Smooth muscle cell (in vitro differentiated cells): ENCODE measurements at regions not wholly inside any gene's neighbourhood (a gene's known extent, or its start where the extent isn't known, plus 50 kb on each side); places are given as distances from the start of the nearest gene placed in this dataset.

ENCODE experiments used
- DNase-seq: peaks from one replicate; lab custom pipeline; 2025; ENCODE audit not compliant: unreplicated experiment; lab: John Stamatoyannopoulos, UW
- H2AFZ ChIP-seq: fragments of 200-600 bp; sonication (generic); 2 replicates; pipeline ENCODE4 v1.6.0; 2016; ENCODE audit warnings: antibody characterized with exemption, low read depth, mild to moderate bottlenecking
- H3F3A ChIP-seq: fragments of 200-600 bp; sonication (generic); 2 replicates; pipeline ENCODE4 v1.6.0; 2017; ENCODE audit warnings: antibody characterized with exemption, low read depth
- H3K27ac ChIP-seq: fragments of 200-600 bp; sonication (generic); 2 replicates; pipeline ENCODE4 v1.5.1; 2016; ENCODE audit warnings: low read depth, mild to moderate bottlenecking
- H3K27me3 ChIP-seq: fragments of 200-600 bp; sonication (generic); 2 replicates; pipeline ENCODE4 v1.6.1; 2016; ENCODE audit warnings: low read depth, mild to moderate bottlenecking
- H3K36me3 ChIP-seq: fragments of 200-600 bp; sonication (generic); 2 replicates; pipeline ENCODE4 v1.5.1; 2016; ENCODE audit warnings: low read depth
- H3K4me1 ChIP-seq: fragments of 200-600 bp; sonication (generic); 2 replicates; pipeline ENCODE4 v1.5.1; 2016; ENCODE audit warnings: low read depth
- H3K4me2 ChIP-seq: fragments of 200-600 bp; sonication (generic); 2 replicates; pipeline ENCODE4 v1.6.0; 2016; ENCODE audit warnings: mild to moderate bottlenecking
- H3K4me3 ChIP-seq: fragments of 200-600 bp; sonication (generic); 2 replicates; pipeline ENCODE4 v1.5.1; 2016; ENCODE audit warnings: mild to moderate bottlenecking
- H3K79me2 ChIP-seq: fragments of 200-600 bp; sonication (generic); 2 replicates; pipeline ENCODE4 v1.6.0; 2016; ENCODE audit warnings: low read depth, mild to moderate bottlenecking
- H3K9ac ChIP-seq: fragments of 200-600 bp; sonication (generic); 2 replicates; pipeline ENCODE4 v1.6.0; 2016; ENCODE audit warnings: low read depth
- H3K9me3 ChIP-seq: fragments of 200-600 bp; sonication (generic); replicated peaks from 2 replicates; pipeline ENCODE4 v1.5.1; 2016; ENCODE audit warnings: low read depth
- H4K20me1 ChIP-seq: fragments of 200-600 bp; sonication (generic); 2 replicates; pipeline ENCODE4 v1.6.0; 2016; ENCODE audit warnings: low read depth
- CTCF ChIP-seq: fragments of 200-600 bp; sonication (generic); IDR thresholded peaks from 2 replicates; pipeline ENCODE4 v1.5.1; 2017; ENCODE audit warnings: borderline replicate concordance, mild to moderate bottlenecking, antibody characterized with exemption; ENCODE audit not compliant: insufficient read depth, poor library complexity, severe bottlenecking
- WGBS: methylation state at CpG from one replicate; pipeline ENCODE4 v1.1.7; 2016; ENCODE audit warnings: low lambda C conversion rate; 5-methylcytosine and 5-hydroxymethylcytosine counted together

GRCh38 chr1:221392453-221392852 is 349.4 kb downstream of the DUSP10 start:
- WGBS, result 91% methylated on average over 1 of the region's 1 CpG
- no peak overlapping the region for H3K4me3 ChIP-seq
- DNase-seq, result no peak
- TF ChIP-seq CTCF, result no peak
- no peak overlapping the region for H3K4me2 ChIP-seq
- H3K9ac ChIP-seq, result no peak overlapping the region
- no peak overlapping the region for H3K27ac ChIP-seq
- no peaks in the 10 kb centered on the region for H4K20me1 ChIP-seq
- no peak overlapping the region for H2AFZ ChIP-seq
- H3K79me2 ChIP-seq, result no peaks in the 10 kb centered on the region
- no peaks in the 10 kb centered on the region for H3K36me3 ChIP-seq
- no peaks in the 10 kb centered on the region for H3K27me3 ChIP-seq
- no peaks in the 10 kb centered on the region for H3K9me3 ChIP-seq
- no peaks in the 10 kb centered on the region for H3F3A ChIP-seq
- no peaks in the 10 kb centered on the region for H3K4me1 ChIP-seq

GRCh38 chr1:221394011-221394544 is 347.8 kb downstream of the DUSP10 start:
- Histone ChIP-seq H3K9ac (no peak overlapping the region), H3K27me3 (no peaks in the 10 kb centered on the region), H3F3A (no peaks in the 10 kb centered on the region), H3K9me3 (no peaks in the 10 kb centered on the region), H3K27ac (no peak overlapping the region), H3K79me2 (no peaks in the 10 kb centered on the region), H4K20me1 (no peaks in the 10 kb centered on the region), H3K36me3 (no peaks in the 10 kb centered on the region), H3K4me2 (no peak overlapping the region), H3K4me1 (no peaks in the 10 kb centered on the region), H3K4me3 (no peak overlapping the region), H2AFZ (no peak overlapping the region)
- no peak for TF ChIP-seq CTCF
- WGBS, result 73% methylated on average over 6 of the region's 6 CpGs
- no peak for DNase-seq

DNA sequence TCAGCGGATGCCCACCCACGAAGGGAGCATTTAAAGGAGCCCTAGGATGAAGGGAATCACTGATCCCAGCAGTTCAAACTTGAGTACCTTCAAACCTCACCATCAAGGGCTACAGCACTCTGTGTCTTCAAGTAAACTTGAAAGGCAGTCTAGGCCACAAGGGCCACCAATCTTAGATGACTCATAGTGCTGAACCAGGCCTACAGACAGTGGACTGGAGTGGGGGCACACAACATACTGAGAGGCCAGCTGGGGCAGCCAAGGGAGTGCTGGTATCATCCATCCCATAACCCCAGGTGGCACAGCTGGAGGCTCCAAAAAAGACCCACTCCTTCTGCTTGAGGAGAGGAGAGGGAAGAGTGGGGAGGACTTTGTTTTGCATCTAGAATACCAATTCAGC is 345.4 kb downstream of the DUSP10 start:
- Histone ChIP-seq H3K4me2 (no peak overlapping the region), H3K9ac (no peak overlapping the region), H2AFZ (no peak overlapping the region), H3K27me3 (no peaks in the 10 kb centered on the region), H3K36me3 (no peaks in the 10 kb centered on the region), H3K79me2 (no peaks in the 10 kb centered on the region), H3K9me3 (no peaks in the 10 kb centered on the region), H3K4me3 (no peak overlapping the region), H3F3A (no peaks in the 10 kb centered on the region), H3K4me1 (no peaks in the 10 kb centered on the region), H4K20me1 (no peaks in the 10 kb centered on the region), H3K27ac (no peak overlapping the region)
- WGBS, result 95% methylated on average over 2 of the region's 2 CpGs
- DNase-seq, result no peak
- TF ChIP-seq CTCF, result no peak

DNA sequence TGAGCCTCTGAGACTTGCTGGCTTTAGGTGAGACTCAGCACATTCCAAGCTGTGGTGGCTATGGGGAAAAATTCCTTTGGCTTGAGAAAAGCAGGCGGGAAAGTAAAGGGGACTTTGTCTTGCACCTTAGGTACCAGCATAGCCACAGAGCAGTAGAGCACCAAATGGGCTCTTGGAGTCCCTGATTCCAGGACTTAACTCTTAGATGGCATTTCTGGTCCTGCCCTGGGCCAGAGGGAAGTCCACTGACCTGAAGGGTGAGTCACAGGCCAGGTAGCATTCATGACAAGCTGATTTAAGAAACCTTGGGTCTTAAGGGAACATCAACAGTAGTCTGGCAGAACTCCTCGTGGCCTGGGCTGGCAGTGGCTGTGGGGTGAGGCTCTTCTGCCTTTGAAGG is 344.7 kb downstream of the DUSP10 start:
- H3K27me3 ChIP-seq, result no peaks in the 10 kb centered on the region
- H3K9ac ChIP-seq, result no peak overlapping the region
- no peak for TF ChIP-seq CTCF
- H4K20me1 ChIP-seq, result no peaks in the 10 kb centered on the region
- no peak overlapping the region for H3K4me3 ChIP-seq
- H3K9me3 ChIP-seq, result no peaks in the 10 kb centered on the region
- WGBS, result 66% methylated on average over 2 of the region's 2 CpGs
- H3K36me3 ChIP-seq, result no peaks in the 10 kb centered on the region
- H3K4me2 ChIP-seq, result no peak overlapping the region
- DNase-seq, result no peak
- H3F3A ChIP-seq, result no peaks in the 10 kb centered on the region
- no peak overlapping the region for H2AFZ ChIP-seq
- no peaks in the 10 kb centered on the region for H3K79me2 ChIP-seq
- H3K27ac ChIP-seq, result no peak overlapping the region
- no peaks in the 10 kb centered on the region for H3K4me1 ChIP-seq
